Cardiac muscle cell (in vitro differentiated cells and primary cell): ENCODE measurements at regions not wholly inside any gene's neighbourhood (a gene's known extent, or its start where the extent isn't known, plus 50 kb on each side); places are given as distances from the start of the nearest gene placed in this dataset.

Experiments
- DNase-seq, 2 donors: peaks; one replicate each; pipeline versions ENCODE4 v3.0.0 to v3.0.0-alpha.2; 2010 to 2017; ENCODE audit warnings: low read depth in 1 of 2, low spot score in 1 of 2
- H3K27ac ChIP-seq: fragments of 200-600 bp; sonication (generic); 2 replicates; pipeline ENCODE4 v1.5.1; 2016
- H3K27me3 ChIP-seq: fragments of 200-600 bp; sonication (generic); 2 replicates; pipeline ENCODE4 v1.6.0; 2016; ENCODE audit warnings: control low read depth
- H3K36me3 ChIP-seq: fragments of 200-600 bp; sonication (generic); 2 replicates; pipeline ENCODE4 v1.5.1; 2016; ENCODE audit warnings: control low read depth
- H3K4me1 ChIP-seq: fragments of 200-600 bp; sonication (generic); 2 replicates; pipeline ENCODE4 v1.8.1; 2017; ENCODE audit warnings: low read depth, mild to moderate bottlenecking, mixed run types
- H3K4me3 ChIP-seq: fragments of 200-600 bp; sonication (generic); 2 replicates; pipeline ENCODE4 v1.5.1; 2016; ENCODE audit warnings: mild to moderate bottlenecking
- H3K9me3 ChIP-seq: fragments of 200-600 bp; sonication (generic); 2 replicates; pipeline ENCODE4 v1.5.1; 2017; ENCODE audit warnings: low read depth, mild to moderate bottlenecking, control low read depth
- CTCF ChIP-seq: IDR thresholded peaks from 2 replicates; pipeline ENCODE4 v1.5.1; 2012; ENCODE audit warnings: low read depth, mild to moderate bottlenecking, low read length

DNA sequence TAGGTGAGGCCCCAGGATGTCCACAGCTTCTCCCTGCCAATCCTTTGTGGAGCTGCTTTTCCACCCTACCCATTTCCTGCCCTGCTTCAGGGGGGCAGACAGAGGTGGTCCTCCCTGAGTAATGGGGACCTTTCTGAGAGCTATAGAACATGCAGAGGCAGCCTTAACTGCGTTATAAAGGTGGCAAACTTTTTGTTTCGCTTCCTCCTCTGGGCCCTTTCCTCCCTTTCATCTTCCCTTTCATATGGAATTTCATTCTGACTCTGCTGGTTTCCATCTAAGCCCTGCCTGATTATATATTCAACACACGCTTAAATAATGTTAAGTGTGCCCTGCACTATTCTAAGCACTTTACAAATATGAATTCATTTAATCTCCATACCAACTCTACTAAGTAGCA is 169.3 kb upstream of the E2F8 start:
- no peak overlapping the region for H3K27ac ChIP-seq
- H3K4me1 ChIP-seq: peaks cover 22% of the 10 kb centered on the region
- no peaks in the 10 kb centered on the region for H3K27me3 ChIP-seq
- H3K9me3 ChIP-seq: no peaks in the 10 kb centered on the region
- DNase-seq: no peak
- no peak overlapping the region for H3K4me3 ChIP-seq
- no peaks in the 10 kb centered on the region for H3K36me3 ChIP-seq
- TF ChIP-seq CTCF: no peak

- Histone ChIP-seq H3K36me3 (no peaks in the 10 kb centered on the region), H3K27ac (no peak overlapping the region), H3K9me3 (no peaks in the 10 kb centered on the region), H3K27me3 (no peaks in the 10 kb centered on the region), H3K4me1 (peaks cover 22% of the 10 kb centered on the region), H3K4me3 (no peak overlapping the region)
- TF ChIP-seq CTCF: no peak
- peak in 1 of 2 donors; percentile 35 for DNase-seq
Measured at GRCh38 chr11:19409307-19409706, 168.6 kb upstream of the E2F8 start.

GRCh38 chr11:19407677-19408270 is 167.0 kb upstream of the E2F8 start:
- Histone ChIP-seq H3K4me1 (peaks cover 22% of the 10 kb centered on the region), H3K27me3 (no peaks in the 10 kb centered on the region), H3K27ac (no peak overlapping the region), H3K36me3 (no peaks in the 10 kb centered on the region), H3K9me3 (no peaks in the 10 kb centered on the region), H3K4me3 (no peak overlapping the region)
- no peak for TF ChIP-seq CTCF
- DNase-seq: no peak

DNA sequence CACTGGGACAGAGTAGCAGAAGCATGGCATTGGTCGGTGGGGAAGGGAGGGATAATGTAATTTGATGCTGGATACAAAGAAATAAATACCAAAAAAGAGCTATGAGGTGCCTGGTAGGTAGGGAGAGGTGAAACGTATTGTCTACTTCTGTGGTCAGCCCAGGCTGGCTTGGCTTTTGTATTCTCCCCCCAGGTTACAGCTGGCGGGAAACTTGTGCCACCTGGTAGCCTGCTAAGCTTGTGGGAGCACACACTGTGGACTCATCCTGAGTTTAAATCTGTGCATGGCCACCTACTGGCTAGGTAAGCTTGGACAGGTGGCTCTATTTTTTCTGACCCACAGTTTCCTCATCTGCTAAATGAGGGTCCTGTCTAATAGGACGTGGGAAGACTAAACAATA is 165.2 kb upstream of the E2F8 start:
- H3K9me3 ChIP-seq: no peaks in the 10 kb centered on the region
- H3K27me3 ChIP-seq: no peaks in the 10 kb centered on the region
- DNase-seq: no peak
- H3K27ac ChIP-seq: no peak overlapping the region
- no peaks in the 10 kb centered on the region for H3K36me3 ChIP-seq
- peaks cover 10% of the 10 kb centered on the region for H3K4me1 ChIP-seq
- TF ChIP-seq CTCF: no peak
- H3K4me3 ChIP-seq: no peak overlapping the region

DNA sequence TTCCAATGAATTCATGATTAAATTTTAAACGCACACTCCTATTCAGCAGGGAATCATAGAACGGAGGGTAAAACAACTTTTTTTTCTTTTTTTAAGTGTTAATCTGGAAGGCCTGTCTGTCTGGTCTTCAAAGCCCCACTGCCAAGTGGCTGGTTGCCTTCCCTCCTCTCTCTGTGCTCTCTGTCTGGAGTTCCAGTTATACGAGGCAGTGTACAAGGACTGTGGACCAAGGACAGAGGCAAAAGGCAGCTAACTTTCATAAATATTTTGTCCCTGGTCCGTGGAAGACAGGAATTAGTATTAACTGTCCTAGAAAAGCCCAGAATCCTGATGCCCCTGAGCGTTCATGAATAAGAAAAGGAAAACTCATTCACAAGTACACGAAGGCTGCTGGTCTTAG is 164.0 kb upstream of the E2F8 start:
- H3K9me3 ChIP-seq: no peaks in the 10 kb centered on the region
- peaks cover 8% of the 10 kb centered on the region for H3K4me1 ChIP-seq
- H3K27me3 ChIP-seq: no peaks in the 10 kb centered on the region
- no peaks in the 10 kb centered on the region for H3K36me3 ChIP-seq
- no peak for TF ChIP-seq CTCF
- no peak for DNase-seq
- H3K4me3 ChIP-seq: no peak overlapping the region
- no peak overlapping the region for H3K27ac ChIP-seq
